ENCODE measurements at regions not wholly inside any gene's neighbourhood (a gene's known extent, or its start where the extent isn't known, plus 50 kb on each side); places are given as distances from the start of the nearest gene placed in this dataset.
A peak's percentile ranks its signal among the peaks of the same experiment; 100 is the strongest.

- DNase-seq: no peak
- no peak for TF ChIP-seq CTCF (IDR thresholded peaks at IDR 0.05)
- Mint-ChIP-seq H3K27me3 (no peaks in the 10 kb centered on the region), H3K4me3 (peak overlapping the region; percentile 84), H3K36me3 (ENCODE audit: low read depth) (no peaks in the 10 kb centered on the region), H3K9me3 (no peaks in the 10 kb centered on the region), H3K27ac (peak overlapping the region; percentile 62), H3K4me1 (peaks cover 8% of the 10 kb centered on the region)
- ChIA-PET CTCF (no interaction called here), POLR2A (no interaction called here)
- intact Hi-C loops (cut with micrococcal nuclease): no loop called here
- no peak for ATAC-seq (ENCODE audit: low read depth)
Measured at GRCh38 chr5:23012842-23013241, 159.7 kb upstream of the CDH12 start.

- Mint-ChIP-seq H3K4me1 (peaks cover 3% of the 10 kb centered on the region), H3K27ac (no peak overlapping the region), H3K9me3 (no peaks in the 10 kb centered on the region), H3K36me3 (ENCODE audit: low read depth) (no peaks in the 10 kb centered on the region), H3K27me3 (no peaks in the 10 kb centered on the region), H3K4me3 (no peak overlapping the region)
- TF ChIP-seq CTCF (IDR thresholded peaks at IDR 0.05): no peak
- CTCF ChIA-PET: no interaction called here
- ATAC-seq (ENCODE audit: low read depth): no peak
- POLR2A ChIA-PET: no interaction called here
- intact Hi-C loops (cut with micrococcal nuclease): no loop called here
- no peak for DNase-seq
Measured at GRCh38 chr5:23007762-23008161, 154.6 kb upstream of the CDH12 start.

- DNase-seq (no peak), ATAC-seq (ENCODE audit: low read depth) (no peak)
- no peaks in the 10 kb centered on the region for H3K36me3 Mint-ChIP-seq (ENCODE audit: low read depth)
- no peak overlapping the region for H3K27ac Mint-ChIP-seq
- POLR2A ChIA-PET: no interaction called here
- TF ChIP-seq CTCF (IDR thresholded peaks at IDR 0.05): no peak
- no peak overlapping the region for H3K4me3 Mint-ChIP-seq
- no peaks in the 10 kb centered on the region for H3K4me1 Mint-ChIP-seq
- CTCF ChIA-PET: no interaction called here
- intact Hi-C loops (cut with micrococcal nuclease): no loop called here
- H3K27me3 Mint-ChIP-seq: no peaks in the 10 kb centered on the region
- H3K9me3 Mint-ChIP-seq: no peaks in the 10 kb centered on the region
Measured at GRCh38 chr5:23007236-23007635, 154.1 kb upstream of the CDH12 start.

GRCh38 chr5:23001120-23001519 lies 148.0 kb upstream of the CDH12 start:
- DNase-seq: no peak
- intact Hi-C loops (cut with micrococcal nuclease): no loop called here
- POLR2A ChIA-PET: no interaction called here

GRCh38 chr5:22998774-22999173 lies 145.6 kb upstream of the CDH12 start:
- no peaks in the 10 kb centered on the region for H3K4me1 Mint-ChIP-seq
- no peak overlapping the region for H3K4me3 Mint-ChIP-seq
- POLR2A ChIA-PET: no interaction called here
- DNase-seq (no peak), ATAC-seq (ENCODE audit: low read depth) (no peak)
- TF ChIP-seq CTCF (IDR thresholded peaks at IDR 0.05): no peak
- CTCF ChIA-PET: no interaction called here
- H3K27ac Mint-ChIP-seq: no peak overlapping the region
- no peaks in the 10 kb centered on the region for H3K9me3 Mint-ChIP-seq
- H3K36me3 Mint-ChIP-seq (ENCODE audit: low read depth): no peaks in the 10 kb centered on the region
- intact Hi-C loops (cut with micrococcal nuclease): no loop called here
- no peaks in the 10 kb centered on the region for H3K27me3 Mint-ChIP-seq

More at GRCh38 chr5:23001120-23001519, 148.0 kb upstream of the CDH12 start:
- H3K36me3 Mint-ChIP-seq (ENCODE audit: low read depth): no peaks in the 10 kb centered on the region
- no peak for TF ChIP-seq CTCF (IDR thresholded peaks at IDR 0.05)
- no peak for ATAC-seq (ENCODE audit: low read depth)
- H3K4me3 Mint-ChIP-seq: no peak overlapping the region
- no peaks in the 10 kb centered on the region for H3K27me3 Mint-ChIP-seq
- CTCF ChIA-PET: no interaction called here
- no peaks in the 10 kb centered on the region for H3K4me1 Mint-ChIP-seq
- H3K27ac Mint-ChIP-seq: no peak overlapping the region
- H3K9me3 Mint-ChIP-seq: no peaks in the 10 kb centered on the region

All from activated B cell treated with CpG ODN at 0.5 μM for 24 hours (primary cell).